ENCODE measurements at regions not wholly inside any gene's neighbourhood (a gene's known extent, or its start where the extent isn't known, plus 50 kb on each side); places are given as distances from the start of the nearest gene placed in this dataset.
A peak's percentile ranks its signal among the peaks of the same experiment; 100 is the strongest.

DNA sequence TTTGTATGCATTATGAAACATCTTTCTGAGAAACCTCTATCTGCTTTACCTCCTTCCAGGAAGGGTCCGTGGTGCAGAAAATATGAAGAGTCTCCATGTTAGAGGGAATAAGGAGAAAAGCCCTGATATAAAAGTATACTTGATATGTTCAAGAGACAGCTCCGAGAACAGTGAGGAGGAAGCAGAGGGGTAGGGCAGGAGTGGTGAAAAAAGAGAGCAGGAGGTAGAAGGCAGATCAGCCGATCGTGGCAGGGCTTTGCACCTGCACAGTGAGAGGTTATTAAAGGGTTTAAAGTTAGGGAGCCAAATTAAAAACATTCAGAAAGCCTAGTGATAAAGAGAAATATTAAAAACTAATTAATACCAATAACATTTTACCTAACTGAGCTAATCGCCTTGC is 419.7 kb downstream of the FAT4 start:
- ATAC-seq (ENCODE audit: low FRiP score) (peak; percentile 36), DNase-seq (ENCODE audit: low spot score) (no peak)
- TF ChIP-seq, protein P1, sequence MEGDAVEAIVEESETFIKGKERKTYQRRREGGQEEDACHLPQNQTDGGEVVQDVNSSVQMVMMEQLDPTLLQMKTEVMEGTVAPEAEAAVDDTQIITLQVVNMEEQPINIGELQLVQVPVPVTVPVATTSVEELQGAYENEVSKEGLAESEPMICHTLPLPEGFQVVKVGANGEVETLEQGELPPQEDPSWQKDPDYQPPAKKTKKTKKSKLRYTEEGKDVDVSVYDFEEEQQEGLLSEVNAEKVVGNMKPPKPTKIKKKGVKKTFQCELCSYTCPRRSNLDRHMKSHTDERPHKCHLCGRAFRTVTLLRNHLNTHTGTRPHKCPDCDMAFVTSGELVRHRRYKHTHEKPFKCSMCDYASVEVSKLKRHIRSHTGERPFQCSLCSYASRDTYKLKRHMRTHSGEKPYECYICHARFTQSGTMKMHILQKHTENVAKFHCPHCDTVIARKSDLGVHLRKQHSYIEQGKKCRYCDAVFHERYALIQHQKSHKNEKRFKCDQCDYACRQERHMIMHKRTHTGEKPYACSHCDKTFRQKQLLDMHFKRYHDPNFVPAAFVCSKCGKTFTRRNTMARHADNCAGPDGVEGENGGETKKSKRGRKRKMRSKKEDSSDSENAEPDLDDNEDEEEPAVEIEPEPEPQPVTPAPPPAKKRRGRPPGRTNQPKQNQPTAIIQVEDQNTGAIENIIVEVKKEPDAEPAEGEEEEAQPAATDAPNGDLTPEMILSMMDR (IDR thresholded peaks at IDR 0.05), result no peak

DNA sequence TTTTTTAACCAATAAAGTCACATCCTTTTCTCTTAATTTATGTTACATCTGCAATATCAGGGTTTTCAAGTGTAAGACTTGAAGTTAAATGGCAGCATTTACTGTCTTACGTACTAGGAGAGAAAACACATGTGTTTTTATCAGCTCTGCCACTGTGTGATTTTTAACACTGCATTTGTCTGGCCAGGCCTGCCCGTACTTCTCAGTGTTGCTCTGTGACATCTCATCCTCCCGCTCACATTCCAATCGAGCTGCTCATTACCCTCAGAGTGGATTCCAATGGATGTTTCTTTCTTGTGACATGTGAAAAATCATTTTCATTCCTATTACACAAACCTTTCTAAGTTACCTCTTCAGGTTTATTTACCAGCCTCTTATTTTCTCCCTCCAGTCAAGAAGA is 420.3 kb downstream of the FAT4 start:
- TF ChIP-seq, protein P1 (IDR thresholded peaks at IDR 0.05), result no peak
- ATAC-seq (ENCODE audit: low FRiP score) (peak; percentile 92), DNase-seq (ENCODE audit: low spot score) (peak; percentile 42)

DNA sequence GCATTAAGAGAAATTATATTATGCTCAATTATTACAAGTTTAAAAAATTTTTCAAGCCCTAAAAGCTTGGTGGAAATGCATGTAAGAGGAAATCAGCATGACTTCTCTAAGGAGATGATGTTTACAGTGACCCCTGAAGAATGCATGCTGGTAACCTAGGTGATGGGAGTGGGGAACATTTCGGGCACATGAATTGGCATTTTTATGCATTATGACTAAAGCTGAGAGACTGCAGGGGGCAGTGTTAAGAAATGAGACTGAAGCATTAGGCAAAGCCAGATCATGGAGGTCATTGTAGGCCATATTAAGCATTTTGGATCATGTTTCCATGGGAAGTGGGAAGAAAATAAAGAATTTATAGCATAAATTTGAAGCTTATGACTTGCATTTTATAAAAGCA is 421.3 kb downstream of the FAT4 start:
- no peak for ATAC-seq (ENCODE audit: low FRiP score)
- TF ChIP-seq, protein P1 (IDR thresholded peaks at IDR 0.05), result no peak
- DNase-seq (ENCODE audit: low spot score), result no peak

DNA sequence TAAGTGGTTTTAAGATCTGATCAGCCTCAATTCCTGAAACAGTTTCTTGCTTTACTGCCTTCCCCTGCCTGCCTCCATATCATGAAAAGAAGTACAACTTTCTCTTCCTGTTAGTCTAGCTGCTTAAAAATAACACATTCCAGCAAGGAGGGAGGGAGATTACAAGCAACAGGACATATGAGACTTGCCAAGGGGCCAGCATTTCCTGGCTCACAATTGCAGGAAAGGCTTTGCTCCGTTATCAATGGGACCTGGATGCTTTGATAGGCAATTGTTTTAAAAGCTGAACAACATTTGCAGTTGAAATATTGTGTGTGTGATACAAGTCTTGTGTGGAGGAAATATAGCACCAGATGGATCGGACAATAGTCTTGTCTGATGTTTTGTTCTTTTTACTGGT is 425.0 kb downstream of the FAT4 start:
- ATAC-seq (ENCODE audit: low FRiP score) (peak; percentile 12), DNase-seq (ENCODE audit: low spot score) (no peak)
- TF ChIP-seq, protein P1 (IDR thresholded peaks at IDR 0.05), result no peak

DNA sequence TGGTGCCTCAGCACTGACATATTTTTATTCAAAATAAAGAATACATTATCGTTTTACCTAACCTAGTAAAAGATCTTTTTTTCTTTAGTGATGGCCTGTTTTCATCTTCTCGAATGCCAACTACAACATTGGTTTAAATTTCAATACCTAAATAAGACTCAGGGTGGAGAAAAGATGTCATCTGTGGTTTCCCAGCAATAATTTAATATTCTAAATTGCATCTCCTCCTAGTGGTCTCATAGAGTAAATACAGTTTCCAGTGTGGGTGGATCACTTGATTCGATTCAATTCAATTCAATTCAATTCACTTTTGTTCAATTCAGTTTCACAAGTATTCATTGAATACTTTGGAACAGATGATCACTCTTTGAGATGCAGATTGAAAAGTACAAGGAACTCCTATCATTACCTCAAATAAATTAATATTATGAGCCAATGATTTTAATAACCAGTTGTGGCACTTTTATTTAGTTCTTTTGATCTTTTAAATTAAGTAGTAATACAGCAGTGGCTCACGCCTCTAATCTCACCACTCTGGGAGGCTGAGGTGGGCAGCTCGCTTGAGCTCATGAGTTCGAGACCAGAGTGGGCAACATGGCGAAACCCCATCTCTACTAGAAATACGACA is 427.2 kb downstream of the FAT4 start:
- no peak for ATAC-seq (ENCODE audit: low FRiP score)
- no peak for DNase-seq (ENCODE audit: low spot score)
- TF ChIP-seq, protein P1 (IDR thresholded peaks at IDR 0.05), result peak in 1 of 3 donors; percentile 16

DNA sequence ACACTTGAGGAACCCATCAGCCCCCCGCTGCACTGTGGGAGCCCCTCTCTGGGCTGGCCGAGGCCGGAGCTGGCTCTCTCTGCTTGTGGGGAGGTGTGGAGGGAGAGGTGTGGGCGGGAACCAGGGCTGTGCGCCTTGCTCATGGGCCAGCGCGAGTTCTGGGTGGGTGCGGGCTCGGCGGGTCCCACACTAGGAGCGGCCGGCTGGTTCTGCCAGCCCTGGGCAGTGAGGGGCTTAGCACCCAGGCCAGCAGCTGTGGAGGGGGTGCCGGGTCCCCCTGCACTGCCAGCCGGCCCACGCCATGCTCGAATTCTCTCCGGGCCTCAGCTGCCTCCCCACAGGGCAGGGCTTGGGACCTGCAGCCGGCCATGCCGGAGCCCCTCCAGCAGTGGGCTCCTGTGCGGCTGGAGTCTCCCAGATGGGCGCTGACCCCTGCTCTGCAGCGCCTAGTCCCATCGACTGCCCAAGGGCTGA is 430.2 kb downstream of the FAT4 start:
- ATAC-seq (ENCODE audit: low FRiP score) (no peak), DNase-seq (ENCODE audit: low spot score) (no peak)

DNA sequence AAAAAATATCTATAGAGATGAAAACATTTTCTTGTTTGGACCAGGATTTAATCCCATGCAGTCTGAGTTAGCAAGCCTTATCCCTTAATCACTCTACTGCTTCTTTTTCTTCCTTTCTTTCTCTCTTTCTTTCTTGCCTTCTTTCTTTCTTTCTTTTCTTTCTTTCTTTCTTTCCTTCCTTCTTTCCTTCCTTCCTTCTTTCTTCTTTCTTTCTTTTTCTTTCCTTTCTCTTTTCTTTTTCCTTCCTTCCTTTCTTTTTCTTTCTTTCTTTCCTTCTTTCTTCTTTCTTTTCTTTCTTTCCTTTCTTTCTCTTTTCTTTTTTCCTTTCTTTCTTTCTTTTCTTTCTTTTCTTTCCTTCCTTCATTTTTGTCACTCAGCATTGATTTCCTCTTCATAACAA is 434.6 kb downstream of the FAT4 start:
- DNase-seq (ENCODE audit: low spot score) (no peak), ATAC-seq (ENCODE audit: low FRiP score) (no peak)
- TF ChIP-seq, protein P1 (IDR thresholded peaks at IDR 0.05), result no peak

More for the DNA sequence above, 430.2 kb downstream of the FAT4 start:
- TF ChIP-seq, protein P1 (IDR thresholded peaks at IDR 0.05), result no peak

Measured in omental fat pad (tissue), 3 donors.